Stomach (tissue), 4 donors: ENCODE measurements at regions not wholly inside any gene's neighbourhood (a gene's known extent, or its start where the extent isn't known, plus 50 kb on each side); places are given as distances from the start of the nearest gene placed in this dataset.

ENCODE experiments used
- CTCF ChIP-seq, 7 experiments: fragments of 450-650 bp in 4 of 7; fragments of 200-600 bp in 3 of 7; sonication (generic) in 3 of 7; IDR thresholded peaks; one replicate each; pipeline ENCODE4 v1.5.1; 2016 to 2019; ENCODE audit warnings: antibody characterized with exemption in 7 of 7, control low read depth in 2 of 7, mild to moderate bottlenecking in 1 of 7
- POLR2A ChIP-seq, 4 donors: fragments of 450-650 bp; IDR thresholded peaks; one replicate each; pipeline ENCODE4 v1.6.1; 2016; ENCODE audit warnings: antibody characterized with exemption in 4 of 4, control low read depth in 2 of 4, mild to moderate bottlenecking in 1 of 4, moderate library complexity in 1 of 4
- POLR2AphosphoS5 ChIP-seq, 3 donors: sonication (generic); formaldehyde crosslinking; IDR thresholded peaks; one replicate each; pipeline ENCODE4 v1.6.1; 2016; ENCODE audit warnings: antibody characterized with exemption in 3 of 3

- TF ChIP-seq POLR2A (IDR thresholded peaks at IDR 0.05) (no peak), CTCF (IDR thresholded peaks at IDR 0.05) (no peak), POLR2AphosphoS5 (IDR thresholded peaks at IDR 0.05) (no peak)
Observed at GRCh38 chr7:115831371-115831770, 199.2 kb downstream of the TFEC start.
